D721Med (cell line): ENCODE measurements at regions not wholly inside any gene's neighbourhood (a gene's known extent, or its start where the extent isn't known, plus 50 kb on each side); places are given as distances from the start of the nearest gene placed in this dataset.

Experiments
- DNase-seq: peaks from one replicate; pipeline ENCODE4 v3.0.0; 2011; ENCODE audit warnings: low spot score; ENCODE audit not compliant: insufficient read length
- FAIRE-seq: peaks from 2 replicates; lab custom pipeline; 2011; peaks lifted over from hg19 to GRCh38; lab: Jason Lieb, UNC
- TF ChIP-seq, protein P1 (sequence below): IDR thresholded peaks from 2 replicates; pipeline ENCODE4 v1.5.1; 2012; ENCODE audit warnings: mild to moderate bottlenecking, control low read depth; ENCODE audit not compliant: insufficient read depth; ENCODE audit errors: missing control alignments

DNA sequence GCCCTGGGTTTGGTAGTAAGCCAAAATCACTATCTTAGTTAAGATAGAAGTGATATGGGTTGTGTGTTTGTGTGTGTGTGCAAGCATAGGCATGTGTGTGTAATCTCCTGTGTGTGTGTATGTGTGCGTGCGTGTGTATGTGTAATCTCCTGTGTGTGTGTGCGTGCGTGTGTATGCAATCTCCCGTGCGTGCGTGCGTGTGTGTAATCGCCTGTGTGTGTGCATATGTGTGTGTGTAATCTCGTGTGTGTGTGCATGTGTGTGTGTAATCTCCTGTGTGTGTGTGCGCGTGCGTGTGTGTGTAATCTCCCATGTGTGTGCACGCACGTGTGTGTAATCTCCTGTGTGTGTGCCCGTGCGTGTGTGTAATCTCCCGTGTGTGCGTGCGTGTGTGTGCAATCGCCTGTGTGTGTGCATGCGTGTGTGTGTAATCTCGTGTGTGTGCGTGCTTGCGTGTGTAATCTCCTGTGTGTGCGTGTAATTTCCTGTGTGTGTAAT lies 219.3 kb upstream of the GGTLC1 start:
- no peak for FAIRE-seq
- DNase-seq, result no peak
- TF ChIP-seq, protein P1, sequence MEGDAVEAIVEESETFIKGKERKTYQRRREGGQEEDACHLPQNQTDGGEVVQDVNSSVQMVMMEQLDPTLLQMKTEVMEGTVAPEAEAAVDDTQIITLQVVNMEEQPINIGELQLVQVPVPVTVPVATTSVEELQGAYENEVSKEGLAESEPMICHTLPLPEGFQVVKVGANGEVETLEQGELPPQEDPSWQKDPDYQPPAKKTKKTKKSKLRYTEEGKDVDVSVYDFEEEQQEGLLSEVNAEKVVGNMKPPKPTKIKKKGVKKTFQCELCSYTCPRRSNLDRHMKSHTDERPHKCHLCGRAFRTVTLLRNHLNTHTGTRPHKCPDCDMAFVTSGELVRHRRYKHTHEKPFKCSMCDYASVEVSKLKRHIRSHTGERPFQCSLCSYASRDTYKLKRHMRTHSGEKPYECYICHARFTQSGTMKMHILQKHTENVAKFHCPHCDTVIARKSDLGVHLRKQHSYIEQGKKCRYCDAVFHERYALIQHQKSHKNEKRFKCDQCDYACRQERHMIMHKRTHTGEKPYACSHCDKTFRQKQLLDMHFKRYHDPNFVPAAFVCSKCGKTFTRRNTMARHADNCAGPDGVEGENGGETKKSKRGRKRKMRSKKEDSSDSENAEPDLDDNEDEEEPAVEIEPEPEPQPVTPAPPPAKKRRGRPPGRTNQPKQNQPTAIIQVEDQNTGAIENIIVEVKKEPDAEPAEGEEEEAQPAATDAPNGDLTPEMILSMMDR, result no peak

DNA sequence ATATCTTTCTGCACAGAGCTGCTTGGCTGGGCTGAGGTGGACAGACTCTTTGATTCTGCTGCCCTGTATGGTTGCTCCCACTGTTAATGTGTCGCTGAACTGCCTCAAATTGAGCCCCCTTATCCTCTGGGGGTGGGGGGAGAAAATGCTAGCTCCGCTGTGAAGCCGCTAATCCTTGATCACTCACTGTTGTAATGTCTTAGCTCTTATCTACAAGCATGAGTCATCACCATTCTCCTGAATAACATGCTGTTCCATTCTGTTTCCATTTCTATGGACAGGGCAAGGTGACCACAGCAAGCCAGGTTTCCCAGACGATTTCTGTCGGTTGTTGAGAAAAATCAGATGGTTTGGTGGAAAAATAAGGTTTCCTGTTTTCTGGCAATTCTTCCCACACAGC lies 218.4 kb upstream of the GGTLC1 start:
- no peak for FAIRE-seq
- TF ChIP-seq, protein P1, result no peak
- DNase-seq, result no peak

DNA sequence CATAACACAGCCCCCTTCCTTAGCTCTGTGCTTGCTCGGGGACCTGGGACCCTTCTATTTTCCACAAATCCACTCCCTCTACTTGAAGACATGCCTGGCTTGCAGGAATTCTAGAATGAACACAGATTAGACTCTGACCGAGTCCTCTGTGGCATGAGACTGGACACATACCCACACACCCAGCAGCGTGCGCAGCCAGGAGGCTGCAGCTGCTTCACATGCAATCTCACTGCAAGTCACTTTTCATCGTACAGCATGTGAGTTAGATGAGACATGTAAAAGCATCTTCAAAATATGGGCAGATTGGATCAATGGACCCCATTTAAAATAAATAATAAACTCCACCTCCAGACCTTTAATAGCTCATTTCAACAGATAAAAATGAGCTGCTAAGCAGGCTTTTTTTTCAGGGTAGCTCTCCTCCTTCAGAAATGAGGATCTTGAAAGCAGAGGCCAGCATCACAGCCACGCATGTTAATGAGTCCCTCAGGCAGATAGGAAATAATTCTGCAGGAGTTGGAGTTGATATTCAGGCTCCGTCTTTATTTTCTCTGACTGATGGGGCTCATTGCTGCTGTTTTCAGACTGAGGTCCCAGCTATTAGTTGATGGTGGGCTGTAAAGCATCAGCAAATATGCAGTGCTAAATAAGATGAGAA lies 215.1 kb upstream of the GGTLC1 start:
- FAIRE-seq (no peak), DNase-seq (no peak)
- TF ChIP-seq, protein P1, result no peak

DNA sequence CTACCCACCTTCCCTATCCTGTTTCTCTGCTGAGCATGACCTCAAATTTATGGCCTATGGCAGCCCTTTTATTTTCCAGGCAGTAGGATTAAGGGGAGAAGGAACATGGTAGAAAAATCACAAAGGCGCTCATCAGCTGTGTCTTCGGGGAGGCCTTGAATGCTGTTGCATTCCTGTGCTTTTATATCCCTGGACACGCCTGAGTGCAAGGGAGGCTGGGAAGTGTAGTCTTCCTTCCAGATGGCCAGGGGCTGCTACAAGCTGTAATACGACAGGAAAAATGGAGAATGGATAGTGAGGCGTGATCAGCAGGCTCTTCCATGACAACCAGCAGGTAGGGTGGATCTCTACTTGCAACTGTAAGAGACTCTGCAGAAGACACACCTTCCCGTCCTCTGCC lies 210.9 kb upstream of the GGTLC1 start:
- FAIRE-seq, result no peak
- DNase-seq, result no peak
- TF ChIP-seq, protein P1, result no peak

DNA sequence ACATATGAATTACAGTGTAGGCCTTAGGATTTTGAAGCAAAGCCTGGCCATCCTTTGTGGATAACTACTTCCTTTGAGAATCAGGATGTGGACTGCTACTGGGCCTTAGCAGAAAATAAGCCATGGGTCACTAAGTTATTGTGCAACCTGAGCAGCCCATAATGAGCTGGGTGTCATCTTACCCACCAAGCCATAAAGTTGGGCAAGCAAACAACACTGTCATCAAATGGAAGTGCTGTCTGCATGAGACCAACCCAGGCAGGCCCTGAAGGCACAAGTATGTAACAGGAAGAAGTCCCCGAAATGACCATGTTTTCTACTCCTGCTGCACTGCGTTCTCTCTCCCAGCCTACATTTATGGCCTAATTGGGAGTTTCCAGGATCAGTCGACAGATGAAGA lies 205.6 kb upstream of the GGTLC1 start:
- TF ChIP-seq, protein P1, result no peak
- no peak for FAIRE-seq
- no peak for DNase-seq

DNA sequence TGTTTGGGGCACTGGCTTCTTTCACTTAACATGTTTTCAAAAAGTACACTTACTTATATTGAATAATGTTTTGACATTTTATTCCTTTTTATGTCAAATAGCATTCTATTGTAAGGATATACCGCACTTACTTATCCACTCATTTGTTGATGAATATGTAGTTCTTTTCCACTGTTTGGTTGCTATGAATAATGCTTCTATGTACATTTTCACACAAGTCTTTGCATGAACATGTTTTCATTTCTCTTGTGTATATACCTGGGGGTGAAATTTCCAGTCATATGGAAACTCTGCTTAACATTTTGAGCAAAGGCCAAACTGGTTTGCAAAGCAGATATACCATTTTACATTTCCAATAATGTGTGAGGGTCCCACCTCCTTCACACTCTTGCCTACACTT lies 202.3 kb upstream of the GGTLC1 start:
- DNase-seq (no peak), FAIRE-seq (no peak)
- TF ChIP-seq, protein P1, result no peak

DNA sequence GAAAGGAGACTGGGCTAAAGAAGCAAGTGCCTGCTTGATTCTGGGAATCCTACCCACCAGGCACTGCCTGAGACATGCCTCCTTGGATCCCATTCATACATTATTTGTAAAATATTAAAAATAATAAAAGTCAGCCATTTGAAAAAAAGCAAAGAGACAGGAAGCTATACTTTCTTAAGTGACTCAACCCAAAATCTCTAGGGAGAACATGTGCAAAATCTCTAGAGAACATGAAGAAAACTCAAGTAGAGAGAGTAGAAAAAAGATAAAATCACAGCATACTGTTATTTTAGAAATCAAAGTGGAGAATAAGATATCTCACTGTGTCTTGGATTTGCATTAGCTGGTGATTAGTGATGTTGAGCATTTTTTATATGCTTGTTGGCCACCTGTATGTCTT lies 197.2 kb upstream of the GGTLC1 start:
- no peak for FAIRE-seq
- TF ChIP-seq, protein P1, result no peak
- DNase-seq, result no peak
